AG04450 (cell line): ENCODE measurements at regions not wholly inside any gene's neighbourhood (a gene's known extent, or its start where the extent isn't known, plus 50 kb on each side); places are given as distances from the start of the nearest gene placed in this dataset.

ENCODE experiments used
- CTCF ChIA-PET: fragments of 300-600, 350-600 bp; formaldehyde crosslinking; extraction: SDS; loops from one replicate; lab custom pipeline; 2022; ENCODE audit warnings: antibody characterized with exemption, inconsistent platforms; lab: Charles Lee
- POLR2A ChIA-PET: fragments of 350-600 bp; formaldehyde crosslinking; extraction: SDS; loops from one replicate; lab custom pipeline; 2021; ENCODE audit warnings: antibody characterized with exemption, inconsistent platforms; lab: Yijun Ruan, JAX
- DNase-seq: peaks from one replicate; pipeline ENCODE4 v3.0.0-alpha.2; 2011; ENCODE audit warnings: low read depth, low spot score
- H3K27ac ChIP-seq: one replicate; pipeline ENCODE4 v1.5.1; 2012; ENCODE audit warnings: low read depth, low read length, control low read depth
- H3K27me3 ChIP-seq: one replicate; pipeline ENCODE4 v1.6.0; 2012; ENCODE audit warnings: low read length; ENCODE audit not compliant: control insufficient read depth, insufficient read depth
- H3K4me3 ChIP-seq: 2 replicates; pipeline ENCODE4 v1.5.1; 2011; ENCODE audit warnings: mild to moderate bottlenecking, low read depth, low read length, control low read depth
- H3K9me3 ChIP-seq: 2 replicates; pipeline ENCODE4 v1.5.1; 2012; ENCODE audit warnings: low read length; ENCODE audit not compliant: control insufficient read depth, insufficient read depth
- TF ChIP-seq, protein P1 (sequence below): IDR thresholded peaks from 2 replicates; pipeline ENCODE4 v1.5.1; 2011; ENCODE audit warnings: low read depth, low read length, control low read depth, inconsistent platforms

DNA sequence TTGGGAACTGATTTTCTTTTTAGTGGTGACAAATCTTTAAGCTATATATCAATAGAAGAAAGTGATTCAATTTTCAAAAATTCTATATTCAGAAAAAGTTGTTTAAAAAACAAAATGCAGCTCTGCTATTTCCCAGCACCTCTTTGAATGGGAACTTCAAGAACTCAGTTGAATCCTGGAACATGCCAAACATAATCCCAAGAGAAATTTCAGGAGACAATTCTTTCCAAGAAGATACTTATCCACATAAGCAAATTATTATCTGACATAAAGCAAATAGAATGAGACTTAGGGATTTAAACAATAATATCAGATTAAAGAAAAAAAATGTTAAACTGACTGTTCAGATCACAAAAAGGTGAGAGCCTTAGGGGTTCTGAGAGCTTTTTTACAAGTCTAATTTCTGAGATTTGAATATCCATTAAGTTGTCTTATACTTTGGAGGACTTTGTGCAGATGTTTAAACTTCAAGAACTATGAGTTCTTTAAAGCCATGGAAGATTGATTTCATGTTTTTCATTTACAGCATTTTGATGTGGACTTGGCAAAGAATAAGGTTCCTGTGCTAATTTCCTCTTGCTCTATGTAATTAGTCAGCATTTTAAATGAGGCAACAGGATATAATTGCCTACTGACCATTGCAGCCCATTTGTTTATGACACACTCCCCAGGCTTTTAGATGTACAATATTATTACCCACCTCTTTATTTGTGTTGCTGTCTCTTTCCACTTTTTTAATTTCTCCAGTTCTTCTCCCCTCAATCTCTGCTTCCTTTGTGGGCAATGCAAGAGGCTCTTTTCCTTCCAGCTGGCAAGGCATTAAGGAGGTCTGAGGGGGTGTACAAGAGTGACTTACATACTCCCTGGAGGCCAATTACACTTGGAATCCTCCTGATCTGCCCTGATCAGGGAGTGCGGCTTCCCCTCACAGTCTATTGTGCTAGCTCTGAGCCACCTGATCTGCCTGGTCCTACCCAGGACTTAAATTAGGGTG lies 419.1 kb downstream of the NR2F1-AS1 start:
- POLR2A ChIA-PET: no interaction called here
- CTCF ChIA-PET: no interaction called here
- H3K27me3 ChIP-seq: no peaks in the 10 kb centered on the region
- no peak overlapping the region for H3K4me3 ChIP-seq
- no peak overlapping the region for H3K27ac ChIP-seq
- H3K9me3 ChIP-seq: no peaks in the 10 kb centered on the region
- no peak for DNase-seq
- TF ChIP-seq, protein P1, sequence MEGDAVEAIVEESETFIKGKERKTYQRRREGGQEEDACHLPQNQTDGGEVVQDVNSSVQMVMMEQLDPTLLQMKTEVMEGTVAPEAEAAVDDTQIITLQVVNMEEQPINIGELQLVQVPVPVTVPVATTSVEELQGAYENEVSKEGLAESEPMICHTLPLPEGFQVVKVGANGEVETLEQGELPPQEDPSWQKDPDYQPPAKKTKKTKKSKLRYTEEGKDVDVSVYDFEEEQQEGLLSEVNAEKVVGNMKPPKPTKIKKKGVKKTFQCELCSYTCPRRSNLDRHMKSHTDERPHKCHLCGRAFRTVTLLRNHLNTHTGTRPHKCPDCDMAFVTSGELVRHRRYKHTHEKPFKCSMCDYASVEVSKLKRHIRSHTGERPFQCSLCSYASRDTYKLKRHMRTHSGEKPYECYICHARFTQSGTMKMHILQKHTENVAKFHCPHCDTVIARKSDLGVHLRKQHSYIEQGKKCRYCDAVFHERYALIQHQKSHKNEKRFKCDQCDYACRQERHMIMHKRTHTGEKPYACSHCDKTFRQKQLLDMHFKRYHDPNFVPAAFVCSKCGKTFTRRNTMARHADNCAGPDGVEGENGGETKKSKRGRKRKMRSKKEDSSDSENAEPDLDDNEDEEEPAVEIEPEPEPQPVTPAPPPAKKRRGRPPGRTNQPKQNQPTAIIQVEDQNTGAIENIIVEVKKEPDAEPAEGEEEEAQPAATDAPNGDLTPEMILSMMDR: no peak

DNA sequence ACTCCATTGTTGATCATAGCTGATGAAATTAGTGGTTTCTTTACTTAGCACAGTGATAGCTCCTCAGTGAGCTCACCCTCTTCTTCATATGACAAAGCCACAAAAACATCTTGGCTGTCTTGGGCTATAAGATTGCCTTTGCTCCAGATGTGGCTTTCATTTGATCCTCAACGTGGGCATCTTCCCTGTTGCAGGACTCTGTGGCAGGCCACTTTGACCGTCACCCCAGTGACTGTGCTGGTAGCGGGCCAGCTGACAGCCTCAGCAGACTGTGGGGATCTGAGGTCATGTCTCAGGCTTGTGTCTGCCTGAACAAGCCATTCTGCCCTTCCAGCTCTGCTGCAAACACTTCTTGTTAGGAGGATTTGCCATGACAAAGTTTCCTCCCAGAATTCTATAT lies 422.2 kb downstream of the NR2F1-AS1 start:
- no peak overlapping the region for H3K27ac ChIP-seq
- CTCF ChIA-PET: interaction anchor here (0.6 kb wide), 1 partner anchor 424 kb away, joined by 5 read pairs; no protein-coding TSS in a partner anchor

DNA sequence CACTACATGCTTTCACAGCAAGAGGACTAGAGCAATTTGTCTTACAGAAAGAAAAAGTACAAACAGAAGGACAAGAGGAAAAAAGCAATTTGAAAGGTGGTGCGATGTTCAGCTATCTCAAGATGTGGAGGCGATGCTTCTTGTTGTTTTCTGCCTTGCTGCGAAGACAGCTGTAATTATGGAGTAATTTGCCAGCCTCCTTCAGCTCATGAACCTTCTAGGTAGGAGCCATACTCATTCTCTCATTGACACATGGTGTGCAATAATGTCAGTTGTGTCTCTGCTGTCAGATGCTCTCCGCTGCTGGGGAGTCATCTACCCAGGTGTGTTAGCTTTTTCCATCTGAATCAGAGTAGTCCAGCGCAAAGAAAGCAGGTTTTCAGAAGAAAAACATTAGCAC lies 424.5 kb downstream of the NR2F1-AS1 start:
- Histone ChIP-seq H3K4me3 (no peak overlapping the region), H3K9me3 (no peaks in the 10 kb centered on the region), H3K27ac (no peak overlapping the region), H3K27me3 (no peaks in the 10 kb centered on the region)
- CTCF ChIA-PET: no interaction called here
- DNase-seq: no peak
- TF ChIP-seq, protein P1: no peak
- POLR2A ChIA-PET: no interaction called here

More for the DNA sequence above, 422.2 kb downstream of the NR2F1-AS1 start:
- POLR2A ChIA-PET: no interaction called here
- no peak overlapping the region for H3K4me3 ChIP-seq
- no peak for DNase-seq
- TF ChIP-seq, protein P1: no peak
- no peaks in the 10 kb centered on the region for H3K9me3 ChIP-seq
- H3K27me3 ChIP-seq: no peaks in the 10 kb centered on the region

DNA sequence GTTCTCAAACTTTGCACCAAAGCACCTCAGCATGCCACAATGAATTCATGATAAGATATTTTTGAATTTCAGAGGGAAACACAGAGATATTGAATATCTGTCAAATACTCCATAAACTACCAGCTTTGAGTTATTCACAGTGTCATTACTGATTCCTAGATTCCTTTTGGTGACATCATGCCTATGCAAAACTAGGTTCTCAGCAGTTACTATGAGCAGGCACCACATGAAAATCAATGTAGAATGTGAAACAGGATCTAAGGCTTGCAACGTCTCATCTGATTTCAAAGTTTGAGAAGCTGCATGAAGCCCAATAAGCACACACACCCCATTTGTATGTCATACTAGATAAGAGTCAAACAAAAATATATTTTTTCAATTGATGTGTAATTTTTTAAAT lies 426.5 kb downstream of the NR2F1-AS1 start:
- CTCF ChIA-PET: interaction anchor here (1.0 kb wide), 1 partner anchor 466 kb away, joined by 3 read pairs; no protein-coding TSS in a partner anchor
- POLR2A ChIA-PET: no interaction called here
- DNase-seq: no peak
- TF ChIP-seq, protein P1: no peak
- H3K9me3 ChIP-seq: no peaks in the 10 kb centered on the region
- no peaks in the 10 kb centered on the region for H3K27me3 ChIP-seq
- no peak overlapping the region for H3K27ac ChIP-seq
- H3K4me3 ChIP-seq: no peak overlapping the region

DNA sequence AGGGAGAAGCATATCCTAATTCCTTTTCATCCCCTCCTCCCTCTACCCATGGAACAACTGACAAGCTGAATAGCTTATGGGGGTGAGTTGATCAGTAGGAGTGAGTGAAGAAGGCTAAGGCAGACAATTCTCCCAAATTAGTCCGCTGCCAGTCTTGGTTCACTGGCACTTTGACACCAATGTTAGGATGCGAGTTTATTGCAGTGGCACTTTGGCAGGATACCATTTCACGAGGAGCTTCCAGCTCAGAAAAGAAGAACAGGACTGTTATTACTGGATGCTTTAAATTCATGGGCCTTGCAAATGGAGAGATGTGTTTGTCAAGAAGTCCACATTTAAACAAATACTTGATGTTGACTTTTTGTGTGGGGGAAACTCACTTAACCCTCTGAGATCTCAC lies 427.6 kb downstream of the NR2F1-AS1 start:
- ChIA-PET POLR2A (no interaction called here), CTCF (no interaction called here)
- DNase-seq: no peak
- TF ChIP-seq, protein P1: no peak
- Histone ChIP-seq H3K27me3 (no peaks in the 10 kb centered on the region), H3K4me3 (no peak overlapping the region), H3K9me3 (no peaks in the 10 kb centered on the region), H3K27ac (no peak overlapping the region)
